ENCODE measurements at regions not wholly inside any gene's neighbourhood (a gene's known extent, or its start where the extent isn't known, plus 50 kb on each side); places are given as distances from the start of the nearest gene placed in this dataset.
"Not testable (repeated sequence)": the region's sequence is repeated elsewhere in the genome, so short reads cannot be mapped to it uniquely, and the experiment has no call there.

- no peak for DNase-seq (ENCODE audit: low read depth)
- TF ChIP-seq, protein P1, sequence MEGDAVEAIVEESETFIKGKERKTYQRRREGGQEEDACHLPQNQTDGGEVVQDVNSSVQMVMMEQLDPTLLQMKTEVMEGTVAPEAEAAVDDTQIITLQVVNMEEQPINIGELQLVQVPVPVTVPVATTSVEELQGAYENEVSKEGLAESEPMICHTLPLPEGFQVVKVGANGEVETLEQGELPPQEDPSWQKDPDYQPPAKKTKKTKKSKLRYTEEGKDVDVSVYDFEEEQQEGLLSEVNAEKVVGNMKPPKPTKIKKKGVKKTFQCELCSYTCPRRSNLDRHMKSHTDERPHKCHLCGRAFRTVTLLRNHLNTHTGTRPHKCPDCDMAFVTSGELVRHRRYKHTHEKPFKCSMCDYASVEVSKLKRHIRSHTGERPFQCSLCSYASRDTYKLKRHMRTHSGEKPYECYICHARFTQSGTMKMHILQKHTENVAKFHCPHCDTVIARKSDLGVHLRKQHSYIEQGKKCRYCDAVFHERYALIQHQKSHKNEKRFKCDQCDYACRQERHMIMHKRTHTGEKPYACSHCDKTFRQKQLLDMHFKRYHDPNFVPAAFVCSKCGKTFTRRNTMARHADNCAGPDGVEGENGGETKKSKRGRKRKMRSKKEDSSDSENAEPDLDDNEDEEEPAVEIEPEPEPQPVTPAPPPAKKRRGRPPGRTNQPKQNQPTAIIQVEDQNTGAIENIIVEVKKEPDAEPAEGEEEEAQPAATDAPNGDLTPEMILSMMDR (conservative IDR thresholded peaks at IDR 0.05; ENCODE audit: low read depth, low read length) = no peak
- no peak overlapping the region for H3K4me3 ChIP-seq (ENCODE audit: low read depth, low read length)
These were observed 736.0 kb upstream of the AUTS2 start for GRCh38 chr7:68862261-68862660.

DNA sequence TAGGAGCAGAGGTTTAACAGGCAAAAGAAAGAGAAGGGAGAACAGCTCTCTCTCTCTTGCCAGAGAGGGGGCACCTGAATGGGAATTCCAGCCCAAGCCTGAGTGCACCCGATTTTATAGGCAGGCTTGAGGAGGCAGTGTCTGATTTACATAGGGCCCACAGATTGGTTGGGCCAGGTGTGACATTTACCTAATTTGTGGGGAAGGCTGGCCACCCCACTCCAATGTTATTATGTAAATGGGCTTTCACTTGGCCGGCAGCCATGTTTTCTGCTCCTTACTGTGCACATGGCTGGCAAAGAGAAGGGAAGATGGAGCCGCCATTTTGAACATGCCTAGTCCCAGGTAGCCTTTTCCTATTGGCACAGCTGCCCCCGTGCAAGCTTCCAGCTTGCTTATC is 735.5 kb upstream of the AUTS2 start:
- TF ChIP-seq, protein P1 (conservative IDR thresholded peaks at IDR 0.05; ENCODE audit: low read depth, low read length) = no peak

GRCh38 chr7:68865351-68866199 is 732.7 kb upstream of the AUTS2 start:
- no peak for DNase-seq (ENCODE audit: low read depth)
- TF ChIP-seq, protein P1 (conservative IDR thresholded peaks at IDR 0.05; ENCODE audit: low read depth, low read length) = no peak

More for the DNA sequence above, 735.5 kb upstream of the AUTS2 start:
- DNase-seq (ENCODE audit: low read depth) = no peak
- H3K4me3 ChIP-seq (ENCODE audit: low read depth, low read length) = no peak overlapping the region

DNA sequence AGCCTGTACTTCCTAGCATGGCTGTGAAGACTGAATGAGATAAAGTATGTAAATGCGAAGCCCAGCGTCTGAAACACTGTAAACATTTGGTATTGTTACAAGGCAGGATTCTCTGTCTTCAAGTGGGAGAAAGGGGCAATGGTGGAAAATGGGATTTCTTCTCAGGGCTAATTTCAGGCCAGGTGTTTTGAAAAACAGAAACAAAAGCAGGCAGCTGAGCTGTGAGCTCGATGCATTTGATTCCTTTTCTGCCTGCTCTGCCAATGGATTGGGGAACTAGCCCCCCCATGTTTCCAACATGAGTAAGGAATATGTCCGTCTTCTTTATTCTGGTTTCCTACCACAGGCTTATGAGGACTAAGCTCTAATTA is 732.1 kb upstream of the AUTS2 start:
- H3K4me3 ChIP-seq (ENCODE audit: low read depth, low read length) = no peak overlapping the region
- DNase-seq (ENCODE audit: low read depth) = no peak
- TF ChIP-seq, protein P1 (conservative IDR thresholded peaks at IDR 0.05; ENCODE audit: low read depth, low read length) = no peak

More at GRCh38 chr7:68865351-68866199, 732.7 kb upstream of the AUTS2 start:
- no peak overlapping the region for H3K4me3 ChIP-seq (ENCODE audit: low read depth, low read length)

- not testable (repeated sequence) for H3K4me3 ChIP-seq (ENCODE audit: low read depth, low read length); DNase-seq (ENCODE audit: low read depth)
These were observed 731.6 kb upstream of the AUTS2 start for GRCh38 chr7:68866721-68867120.

DNA sequence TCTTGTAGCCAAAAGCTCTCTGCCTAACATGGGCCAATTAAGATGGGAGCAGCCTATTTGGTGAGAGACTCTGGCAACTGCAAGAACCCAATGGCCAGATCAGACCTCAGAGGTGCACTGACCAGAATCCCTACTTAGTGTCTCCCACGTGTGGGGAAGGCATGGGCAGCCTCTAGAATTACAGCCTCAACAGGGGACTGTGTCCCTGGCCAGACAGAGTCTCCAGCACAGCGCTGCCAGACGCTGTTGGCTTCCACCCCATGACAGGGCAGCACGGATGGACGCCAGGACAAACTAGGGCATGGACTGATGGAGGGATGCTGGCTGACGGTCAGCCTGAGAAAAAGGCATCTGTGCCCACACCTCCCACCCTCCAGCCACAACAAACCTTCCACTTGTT is 729.3 kb upstream of the AUTS2 start:
- TF ChIP-seq, protein P1 (conservative IDR thresholded peaks at IDR 0.05; ENCODE audit: low read depth, low read length) = no peak
- no peak overlapping the region for H3K4me3 ChIP-seq (ENCODE audit: low read depth, low read length)
- no peak for DNase-seq (ENCODE audit: low read depth)

GRCh38 chr7:68873616-68874015 is 724.7 kb upstream of the AUTS2 start:
- TF ChIP-seq, protein P1 (conservative IDR thresholded peaks at IDR 0.05; ENCODE audit: low read depth, low read length) = no peak
- no peak for DNase-seq (ENCODE audit: low read depth)
- no peak overlapping the region for H3K4me3 ChIP-seq (ENCODE audit: low read depth, low read length)

Data from epithelial cell of proximal tubule (primary cell).